Caco-2 (cell line): ENCODE measurements at regions not wholly inside any gene's neighbourhood (a gene's known extent, or its start where the extent isn't known, plus 50 kb on each side); places are given as distances from the start of the nearest gene placed in this dataset.
"Not testable (repeated sequence)": the region's sequence is repeated elsewhere in the genome, so short reads cannot be mapped to it uniquely, and the experiment has no call there.

Experiments used
- BruUV-seq: library from RNA; stranded (reverse); fragments of 400-500 nt; replicated peaks from 2 replicates; lab custom pipeline; 2021; lab: Mats Ljungman, UMichigan
- CTCF ChIA-PET: fragments of 300-600 bp; sonication (Branson Sonifier 250); formaldehyde crosslinking; loops from one replicate; lab custom pipeline; 2022; ENCODE audit warnings: antibody characterized with exemption; lab: Charles Lee
- POLR2A ChIA-PET: fragments of 300-600 bp; sonication (Branson Sonifier 250); formaldehyde crosslinking; loops from one replicate; lab custom pipeline; 2022; ENCODE audit warnings: antibody characterized with exemption; lab: Charles Lee
- DNase-seq, 2 experiments: peaks; one replicate each; pipeline versions ENCODE4 v3.0.0 to v3.0.0-alpha.2; 2020 to 2022
- H3K27me3 ChIP-seq: replicated peaks from 2 replicates; pipeline ENCODE4 v1.6.0; 2011; ENCODE audit warnings: low read length; ENCODE audit not compliant: control insufficient read depth, insufficient read depth
- H3K36me3 ChIP-seq: 2 replicates; pipeline ENCODE4 v1.5.1; 2011; ENCODE audit warnings: low read length; ENCODE audit not compliant: control insufficient read depth, insufficient read depth
- H3K4me1 ChIP-seq: fragments of 250-450 bp; sonication (Bioruptor Pico); 2 replicates; pipeline ENCODE4 v1.5.1; 2020; ENCODE audit warnings: mild to moderate bottlenecking
- H3K4me3 ChIP-seq: 2 replicates; pipeline ENCODE4 v1.5.1; 2011; ENCODE audit warnings: low read depth, mild to moderate bottlenecking, control low read depth, low read length
- H3K9me3 ChIP-seq: fragments of 250-450 bp; sonication (Bioruptor Pico); 2 replicates; pipeline ENCODE4 v1.5.1; 2020; ENCODE audit warnings: mild to moderate bottlenecking, moderate library complexity
- H3K27ac Mint-ChIP-seq: one replicate; pipeline ENCODE4 v1.8.0; 2022; ENCODE audit warnings: mixed read lengths; ENCODE audit not compliant: unreplicated experiment
- H3K27me3 Mint-ChIP-seq: one replicate; pipeline ENCODE4 v1.8.0; 2022; ENCODE audit warnings: mixed read lengths; ENCODE audit not compliant: insufficient read depth, unreplicated experiment
- H3K36me3 Mint-ChIP-seq: one replicate; pipeline ENCODE4 v1.8.0; 2022; ENCODE audit warnings: mild to moderate bottlenecking, mixed read lengths; ENCODE audit not compliant: insufficient read depth, unreplicated experiment
- H3K4me1 Mint-ChIP-seq: one replicate; pipeline ENCODE4 v1.8.0; 2022; ENCODE audit warnings: low read depth, mixed read lengths; ENCODE audit not compliant: unreplicated experiment
- H3K4me3 Mint-ChIP-seq: one replicate; pipeline ENCODE4 v1.8.0; 2022; ENCODE audit warnings: mild to moderate bottlenecking, moderate library complexity, mixed read lengths; ENCODE audit not compliant: unreplicated experiment
- H3K9me3 Mint-ChIP-seq: one replicate; pipeline ENCODE4 v1.8.0; 2022; ENCODE audit warnings: mixed read lengths; ENCODE audit not compliant: unreplicated experiment
- intact Hi-C: fragments of 100-400 bp; cut with micrococcal nuclease; formaldehyde crosslinking; loops from one replicate; pipeline ENCODE4 v1.10.0; 2022; ENCODE audit not compliant: unreplicated experiment
- TF ChIP-seq, protein P1 (sequence below), 2 experiments: fragments of 200-600 bp in 1 of 2; IDR thresholded peaks; 1 replicate in 1 of 2; 2 replicates in 1 of 2; pipeline versions ENCODE4 v1.5.1 to v1.8.0; 2011 to 2022; ENCODE audit warnings: antibody characterized with exemption in 1 of 2, control low read depth in 1 of 2, inconsistent platforms in 1 of 2, low read depth in 1 of 2, low read length in 1 of 2, mild to moderate bottlenecking in 1 of 2, moderate library complexity in 1 of 2; ENCODE audit not compliant: insufficient read depth in 1 of 2, severe bottlenecking in 1 of 2, unreplicated experiment in 1 of 2

- Mint-ChIP-seq H3K27ac (no peak overlapping the region), H3K4me1 (peaks cover 27% of the 10 kb centered on the region), H3K36me3 (peaks cover 18% of the 10 kb centered on the region), H3K27me3 (no peaks in the 10 kb centered on the region), H3K9me3 (peaks cover 6% of the 10 kb centered on the region), H3K4me3 (no peak overlapping the region)
- no TSS peak for BruUV-seq
- Histone ChIP-seq H3K4me1 (peaks cover 31% of the 10 kb centered on the region), H3K27me3 (no peaks in the 10 kb centered on the region), H3K9me3 (peaks cover 9% of the 10 kb centered on the region; the same call in 1 of the 2 replicates), H3K4me3 (no peak overlapping the region), H3K36me3 (no peaks in the 10 kb centered on the region)
- TF ChIP-seq, protein P1, sequence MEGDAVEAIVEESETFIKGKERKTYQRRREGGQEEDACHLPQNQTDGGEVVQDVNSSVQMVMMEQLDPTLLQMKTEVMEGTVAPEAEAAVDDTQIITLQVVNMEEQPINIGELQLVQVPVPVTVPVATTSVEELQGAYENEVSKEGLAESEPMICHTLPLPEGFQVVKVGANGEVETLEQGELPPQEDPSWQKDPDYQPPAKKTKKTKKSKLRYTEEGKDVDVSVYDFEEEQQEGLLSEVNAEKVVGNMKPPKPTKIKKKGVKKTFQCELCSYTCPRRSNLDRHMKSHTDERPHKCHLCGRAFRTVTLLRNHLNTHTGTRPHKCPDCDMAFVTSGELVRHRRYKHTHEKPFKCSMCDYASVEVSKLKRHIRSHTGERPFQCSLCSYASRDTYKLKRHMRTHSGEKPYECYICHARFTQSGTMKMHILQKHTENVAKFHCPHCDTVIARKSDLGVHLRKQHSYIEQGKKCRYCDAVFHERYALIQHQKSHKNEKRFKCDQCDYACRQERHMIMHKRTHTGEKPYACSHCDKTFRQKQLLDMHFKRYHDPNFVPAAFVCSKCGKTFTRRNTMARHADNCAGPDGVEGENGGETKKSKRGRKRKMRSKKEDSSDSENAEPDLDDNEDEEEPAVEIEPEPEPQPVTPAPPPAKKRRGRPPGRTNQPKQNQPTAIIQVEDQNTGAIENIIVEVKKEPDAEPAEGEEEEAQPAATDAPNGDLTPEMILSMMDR (IDR thresholded peaks at IDR 0.05; ENCODE audit: insufficient read depth in 1 of 2, low read depth in 1 of 2, low read length in 1 of 2, severe bottlenecking in 1 of 2, unreplicated experiment in 1 of 2), result no peak
- DNase-seq, result no peak
- intact Hi-C loops, result loop anchor here (5.0 kb wide), 5 partner anchors 145 to 385 kb away; no protein-coding TSS in a partner anchor
- ChIA-PET CTCF (interaction anchor here (1.5 kb wide), 1 partner anchor 431 kb away, joined by 12 read pairs; the partner anchor contains the start of gene ARL4A), POLR2A (no interaction called here)
These were observed 430.2 kb downstream of the ARL4A start for GRCh38 chr7:13117592-13117991.

GRCh38 chr7:13124629-13125028 lies 437.2 kb downstream of the ARL4A start:
- H3K4me3 Mint-ChIP-seq, H3K9me3 ChIP-seq, H3K27ac Mint-ChIP-seq, BruUV-seq, H3K27me3 ChIP-seq, intact Hi-C loops, H3K36me3 ChIP-seq, CTCF ChIA-PET, H3K27me3 Mint-ChIP-seq, H3K4me1 Mint-ChIP-seq, POLR2A ChIA-PET, H3K4me1 ChIP-seq, H3K4me3 ChIP-seq, DNase-seq: not testable (repeated sequence)
- Mint-ChIP-seq H3K9me3 (peaks cover 18% of the 10 kb centered on the region), H3K36me3 (peaks cover 14% of the 10 kb centered on the region)

DNA sequence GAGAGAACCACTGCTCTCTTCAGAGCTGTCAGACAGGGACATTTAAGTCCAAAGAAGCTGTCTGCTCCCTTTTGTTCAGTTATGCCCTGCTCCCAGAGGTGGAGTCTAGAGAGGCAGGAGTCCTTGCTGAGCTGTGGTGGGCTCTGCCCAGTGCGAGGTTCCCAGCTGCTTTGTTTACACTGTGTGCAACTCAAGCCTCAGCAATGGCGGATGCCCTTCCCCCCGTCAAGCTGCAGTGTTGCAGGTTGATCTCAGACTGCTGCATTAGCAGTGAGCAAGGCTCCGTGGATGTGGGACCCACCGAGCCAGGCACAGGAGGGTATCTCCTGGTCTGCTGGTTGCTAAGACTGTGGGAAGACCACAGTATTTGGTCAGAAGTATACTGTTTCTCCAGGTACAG lies 438.9 kb downstream of the ARL4A start:
- Mint-ChIP-seq H3K27me3 (no peaks in the 10 kb centered on the region), H3K27ac (no peak overlapping the region), H3K9me3 (peaks cover 18% of the 10 kb centered on the region), H3K4me3 (no peak overlapping the region), H3K36me3 (peaks cover 8% of the 10 kb centered on the region), H3K4me1 (no peaks in the 10 kb centered on the region)
- H3K27me3 ChIP-seq, result no peaks in the 10 kb centered on the region
- POLR2A ChIA-PET, result no interaction called here
- BruUV-seq, result no TSS peak
- H3K4me1 ChIP-seq, result no peaks in the 10 kb centered on the region
- intact Hi-C loops, result no loop called here
- H3K4me3 ChIP-seq, result no peak overlapping the region
- TF ChIP-seq, protein P1 (IDR thresholded peaks at IDR 0.05; ENCODE audit: insufficient read depth in 1 of 2, low read depth in 1 of 2, low read length in 1 of 2, severe bottlenecking in 1 of 2, unreplicated experiment in 1 of 2), result no peak
- CTCF ChIA-PET, result no interaction called here
- no peaks in the 10 kb centered on the region for H3K36me3 ChIP-seq
- peaks cover 5% of the 10 kb centered on the region; the same call in 1 of the 2 replicates for H3K9me3 ChIP-seq
- DNase-seq, result no peak

- no peak for DNase-seq
- H3K4me3 ChIP-seq, result no peak overlapping the region
- no peaks in the 10 kb centered on the region for H3K27me3 Mint-ChIP-seq
- TF ChIP-seq, protein P1 (IDR thresholded peaks at IDR 0.05; ENCODE audit: insufficient read depth in 1 of 2, low read depth in 1 of 2, low read length in 1 of 2, severe bottlenecking in 1 of 2, unreplicated experiment in 1 of 2), result no peak
- H3K4me1 ChIP-seq, result no peaks in the 10 kb centered on the region
- no peaks in the 10 kb centered on the region for H3K36me3 Mint-ChIP-seq
- intact Hi-C loops, result no loop called here
- POLR2A ChIA-PET, result no interaction called here
- no peaks in the 10 kb centered on the region for H3K4me1 Mint-ChIP-seq
- H3K36me3 ChIP-seq, result no peaks in the 10 kb centered on the region
- H3K27ac Mint-ChIP-seq, result no peak overlapping the region
- CTCF ChIA-PET, result no interaction called here
- no peaks in the 10 kb centered on the region for H3K27me3 ChIP-seq
- no TSS peak for BruUV-seq
- H3K9me3 Mint-ChIP-seq, result no peaks in the 10 kb centered on the region
- no peak overlapping the region for H3K4me3 Mint-ChIP-seq
- no peaks in the 10 kb centered on the region for H3K9me3 ChIP-seq
These were observed 442.9 kb downstream of the ARL4A start for GRCh38 chr7:13130321-13130720.

DNA sequence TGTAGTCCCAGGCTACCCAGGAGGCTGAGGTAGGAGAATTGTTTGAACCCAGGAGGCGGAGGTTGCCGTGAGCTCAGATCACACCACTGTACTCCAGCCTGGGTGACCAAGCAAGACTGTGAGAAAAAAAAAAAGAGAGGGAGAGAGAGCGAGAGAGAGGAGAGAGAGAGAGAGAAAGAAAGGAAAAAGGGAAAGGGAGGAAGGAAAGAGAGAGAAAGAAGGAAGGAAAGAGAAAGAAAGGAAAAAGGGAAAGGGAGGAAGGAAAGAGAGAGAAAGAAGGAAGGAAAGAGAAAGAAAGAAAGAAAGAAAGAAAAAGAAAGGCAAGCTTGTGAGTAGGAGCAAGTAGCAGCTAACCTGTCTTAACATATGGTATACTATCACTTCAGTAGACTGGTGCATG lies 443.5 kb downstream of the ARL4A start:
- POLR2A ChIA-PET, H3K4me1 ChIP-seq, H3K36me3 Mint-ChIP-seq, intact Hi-C loops, H3K4me3 ChIP-seq, H3K27me3 ChIP-seq, H3K36me3 ChIP-seq, H3K4me3 Mint-ChIP-seq, H3K4me1 Mint-ChIP-seq, DNase-seq, BruUV-seq, H3K27me3 Mint-ChIP-seq, H3K9me3 Mint-ChIP-seq, H3K27ac Mint-ChIP-seq, CTCF ChIA-PET, H3K9me3 ChIP-seq: not testable (repeated sequence)
